Fibroblast of skin of right biceps (primary cell): ENCODE measurements at regions not wholly inside any gene's neighbourhood (a gene's known extent, or its start where the extent isn't known, plus 50 kb on each side); places are given as distances from the start of the nearest gene placed in this dataset.
A peak's percentile ranks its signal among the peaks of the same experiment; 100 is the strongest.

Source experiments
- DNase-seq: peaks from one replicate; pipeline ENCODE4 v3.0.0-alpha.2; 2013

DNA sequence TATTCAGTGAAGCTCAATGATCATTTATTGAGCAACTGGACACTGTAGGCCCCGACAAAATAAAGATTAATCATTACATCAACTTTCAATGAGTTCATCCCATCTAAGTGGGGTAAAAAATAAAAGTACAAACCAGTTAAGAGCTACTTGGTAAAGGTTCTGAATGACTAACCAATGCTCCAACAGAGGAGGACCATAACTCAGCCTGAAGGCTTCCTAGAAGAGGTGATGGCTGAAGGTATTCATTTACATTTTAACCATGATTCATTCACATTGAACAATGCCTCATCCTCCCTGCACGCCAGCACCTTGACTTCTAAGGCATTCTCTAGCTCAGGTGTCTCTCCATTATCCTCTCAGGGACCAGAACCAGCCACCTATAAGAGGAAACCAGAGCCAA is 201.4 kb downstream of the ZNF462 start:
- no peak for DNase-seq

DNA sequence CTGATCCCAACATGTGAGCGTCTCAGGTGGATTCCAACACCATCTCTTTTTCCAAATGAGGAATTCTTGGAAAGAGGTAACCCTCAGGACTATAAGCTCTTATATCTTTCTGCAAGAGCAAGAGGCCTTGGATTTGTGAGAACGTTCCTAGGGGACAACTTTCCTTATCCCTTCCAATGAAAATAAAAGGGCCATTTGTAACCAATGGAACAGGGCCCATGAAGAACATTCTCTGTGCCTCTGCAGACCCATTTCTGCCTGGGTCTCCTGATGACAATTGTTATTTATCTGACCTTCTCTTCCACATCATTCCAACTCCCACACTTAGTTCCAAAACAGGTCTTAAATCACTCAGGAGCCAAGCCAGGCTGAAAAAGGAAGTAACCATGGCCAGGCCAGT is 202.6 kb downstream of the ZNF462 start:
- DNase-seq: no peak

- no peak for DNase-seq
Observed at GRCh38 chr9:107067739-107068416, 204.9 kb downstream of the ZNF462 start.

DNA sequence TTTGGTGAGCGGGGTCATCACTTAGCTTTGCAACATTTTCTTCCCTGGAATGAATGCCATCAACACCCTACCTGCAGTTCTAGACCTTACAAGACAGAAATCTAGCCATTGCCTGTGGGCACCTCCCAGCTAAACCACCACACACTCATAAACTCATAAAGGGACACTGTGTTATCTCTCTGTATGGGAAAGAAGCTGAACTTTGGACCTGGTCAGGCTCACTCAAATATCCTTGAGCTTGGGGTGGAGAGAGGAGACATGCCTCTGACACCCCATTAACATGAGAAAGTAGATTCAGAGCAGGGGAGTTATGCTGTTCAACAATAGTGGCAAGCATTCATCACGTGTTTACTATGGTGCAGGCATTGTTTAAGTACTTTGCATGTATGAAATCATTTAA is 205.6 kb downstream of the ZNF462 start:
- no peak for DNase-seq

GRCh38 chr9:107070586-107070985 is 207.6 kb downstream of the ZNF462 start:
- no peak for DNase-seq

DNA sequence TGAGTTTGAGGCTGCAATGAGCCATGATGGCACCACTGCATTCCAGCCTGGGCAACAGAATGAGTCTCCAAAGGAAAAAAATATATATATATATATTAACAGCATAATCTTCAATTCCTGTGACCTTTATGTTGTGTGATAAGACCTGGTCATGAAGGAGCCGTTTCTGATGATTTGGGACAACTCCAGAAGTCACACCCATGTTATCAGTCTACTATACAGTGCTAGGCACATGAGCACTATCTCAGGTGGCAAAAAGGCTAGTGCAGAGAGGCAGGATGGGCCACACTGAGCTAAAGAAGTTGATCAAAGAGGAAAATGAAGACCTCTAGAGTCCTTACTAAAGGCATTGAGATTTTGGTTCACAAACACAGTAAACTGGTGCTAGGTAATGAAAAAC is 205.0 kb upstream of the RAD23B start:
- DNase-seq: no peak

- DNase-seq: no peak
Observed at GRCh38 chr9:107079589-107079988, 203.5 kb upstream of the RAD23B start.

- no peak for DNase-seq
Observed at GRCh38 chr9:107080130-107080529, 202.9 kb upstream of the RAD23B start.

DNA sequence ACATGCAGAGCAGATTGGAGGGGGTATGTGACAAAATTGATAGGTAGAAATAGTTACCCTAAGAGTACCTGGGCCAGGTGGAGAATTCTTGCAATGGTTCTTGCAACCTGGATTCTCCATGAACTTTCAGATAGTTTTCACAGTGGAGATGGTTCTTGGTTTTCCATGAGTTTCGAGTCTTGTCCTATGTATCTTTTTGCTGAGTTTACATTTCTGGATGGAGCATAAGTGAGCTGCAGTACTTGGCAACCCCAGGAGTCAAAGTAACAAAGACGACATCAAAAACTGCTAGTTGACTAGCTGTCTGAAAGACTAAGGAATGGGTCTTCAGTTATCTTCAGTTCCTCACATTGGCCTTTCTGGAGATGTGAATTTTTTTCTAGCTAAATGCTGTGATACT is 196.6 kb upstream of the RAD23B start:
- no peak for DNase-seq

DNA sequence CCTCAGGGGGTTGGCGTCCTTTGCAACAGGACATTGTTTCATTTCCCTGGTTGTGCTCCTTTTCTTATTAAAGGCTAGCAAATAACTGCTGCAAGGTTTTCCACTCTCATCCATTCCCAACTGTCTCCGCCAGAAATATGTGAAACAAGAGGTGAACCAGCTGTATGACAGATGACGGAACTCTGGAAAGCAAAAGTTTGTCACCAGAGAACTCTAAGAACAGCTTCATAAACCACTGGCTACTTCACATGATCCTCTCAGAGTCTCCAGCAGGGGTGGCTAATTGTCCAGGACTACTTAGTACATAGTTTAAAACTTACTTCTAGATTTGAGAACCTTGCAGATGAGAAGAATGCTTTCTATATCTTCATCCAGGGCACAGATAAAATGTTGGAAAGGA is 195.9 kb upstream of the RAD23B start:
- DNase-seq: no peak

DNA sequence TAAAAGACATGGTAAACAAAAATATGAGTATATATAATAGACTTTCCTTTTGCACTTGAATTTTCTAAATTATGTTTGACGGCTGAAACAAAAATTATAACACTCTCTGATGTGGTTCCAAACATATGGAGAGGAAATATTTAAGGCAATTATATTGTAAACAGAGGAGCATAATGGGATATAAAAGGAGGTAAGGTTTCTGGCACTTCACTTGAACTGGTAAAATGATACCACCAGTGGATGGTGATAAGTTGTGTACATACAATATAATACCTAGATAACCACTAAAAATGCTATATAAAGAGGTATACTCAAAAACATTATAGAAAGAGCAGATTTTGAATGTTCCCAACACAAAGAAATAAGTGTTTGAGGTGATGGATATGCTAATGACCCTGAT is 192.9 kb upstream of the RAD23B start:
- no peak for DNase-seq

DNA sequence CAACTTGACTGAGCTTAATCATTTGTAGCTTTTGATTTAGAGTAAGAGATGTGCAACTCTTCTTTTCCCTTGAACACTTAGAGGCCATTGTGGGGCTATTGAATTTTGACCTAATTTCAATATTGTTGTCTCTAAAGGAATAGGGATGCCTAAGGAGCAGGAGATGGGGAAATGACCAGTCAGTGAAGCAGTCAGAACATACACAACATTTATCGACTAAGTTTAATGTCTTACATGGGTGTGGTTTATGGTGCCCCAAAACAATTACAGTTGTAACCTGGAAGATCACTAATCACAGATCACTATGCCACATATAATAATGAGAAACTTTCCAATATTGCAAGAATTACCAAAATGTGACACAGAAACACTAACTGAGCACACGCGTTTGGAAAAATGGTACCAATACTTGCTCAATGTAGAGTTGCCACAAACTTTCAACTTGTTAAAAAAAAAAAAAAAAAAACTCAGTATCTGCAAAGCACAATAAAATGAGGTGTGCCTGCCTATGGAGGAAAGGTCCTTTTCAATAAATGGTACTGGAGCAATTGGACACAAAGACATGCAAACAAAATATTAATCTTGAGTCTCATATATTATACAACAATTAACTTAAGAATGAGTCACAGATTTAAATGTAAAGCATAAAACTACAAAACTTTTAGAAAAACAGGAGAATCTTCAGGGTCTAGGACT is 189.6 kb upstream of the RAD23B start:
- DNase-seq: no peak

DNA sequence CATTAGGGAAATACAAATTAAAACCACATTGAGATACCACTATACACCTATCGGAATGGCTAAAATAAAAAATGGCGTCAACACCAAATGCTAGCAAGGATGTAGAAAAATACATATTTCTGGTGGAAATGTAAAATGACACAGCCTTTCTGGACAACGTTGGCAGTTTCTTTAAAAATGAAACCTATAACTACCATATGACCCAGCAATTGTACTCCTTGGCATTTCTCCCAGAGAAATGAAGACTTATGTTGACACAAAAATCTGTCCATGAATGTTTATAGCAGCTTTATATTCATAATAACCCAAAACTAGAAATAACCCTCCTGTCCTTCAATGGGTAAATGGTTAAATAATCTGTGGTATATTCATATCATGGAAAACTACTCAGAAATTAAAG is 188.7 kb upstream of the RAD23B start:
- DNase-seq: no peak

DNA sequence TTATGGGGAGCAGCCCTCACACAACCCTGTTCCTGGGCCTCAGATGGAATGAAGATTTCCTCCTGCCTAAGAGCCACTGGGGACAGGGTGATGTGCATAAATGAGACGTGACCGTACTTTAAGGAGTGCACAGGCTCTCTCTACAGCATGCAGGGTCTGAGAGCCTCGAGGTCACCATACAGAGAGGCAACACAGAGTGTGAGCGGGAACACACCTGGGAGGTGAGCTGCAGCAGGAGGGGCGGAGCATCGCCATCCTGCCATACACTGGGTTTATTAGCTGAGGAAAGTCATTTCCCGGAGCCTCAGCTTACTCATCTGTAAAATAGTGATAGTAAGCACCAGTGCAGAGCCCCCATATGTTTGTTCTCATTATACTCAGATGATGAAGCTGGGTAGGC is 182.5 kb upstream of the RAD23B start:
- no peak for DNase-seq

DNA sequence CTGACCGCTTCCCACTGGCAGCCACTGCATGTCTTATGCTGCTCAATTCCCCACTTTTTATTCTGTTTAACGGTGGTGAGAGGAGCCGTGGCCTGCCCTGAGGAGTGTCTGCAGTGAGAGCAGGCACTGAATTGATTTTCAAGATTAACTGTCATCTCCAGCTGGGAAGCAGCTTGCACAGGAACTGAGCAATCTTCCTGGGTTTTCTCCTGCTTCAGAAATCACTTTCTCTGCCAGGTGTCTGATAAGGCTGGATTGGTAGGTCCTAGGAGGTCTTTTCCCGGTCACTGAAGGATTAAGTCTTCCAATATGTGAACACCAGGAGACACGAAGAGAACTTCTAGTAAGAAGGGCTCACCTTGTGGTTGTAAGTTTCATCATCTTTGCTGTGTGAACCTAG is 181.1 kb upstream of the RAD23B start:
- no peak for DNase-seq

DNA sequence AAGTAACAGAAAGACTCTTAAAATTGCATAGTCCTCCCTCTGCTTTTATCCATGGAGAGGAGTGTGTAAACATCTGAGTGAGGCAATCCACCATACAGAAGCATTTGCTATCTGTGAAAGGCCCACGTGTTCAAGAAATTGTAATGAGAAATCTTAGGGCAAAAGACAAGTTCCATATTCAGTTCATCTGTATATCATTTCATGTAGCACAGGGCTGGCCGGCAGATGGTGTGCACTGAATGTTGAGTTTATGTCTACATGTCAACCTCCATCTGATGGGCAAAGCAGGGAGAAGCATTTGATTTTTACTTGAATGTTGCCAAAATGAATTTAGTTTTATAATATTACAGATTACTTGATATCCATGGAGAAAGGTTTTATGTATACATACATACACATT is 179.5 kb upstream of the RAD23B start:
- no peak for DNase-seq

- no peak for DNase-seq
Observed at GRCh38 chr9:107105784-107106183, 177.3 kb upstream of the RAD23B start.

DNA sequence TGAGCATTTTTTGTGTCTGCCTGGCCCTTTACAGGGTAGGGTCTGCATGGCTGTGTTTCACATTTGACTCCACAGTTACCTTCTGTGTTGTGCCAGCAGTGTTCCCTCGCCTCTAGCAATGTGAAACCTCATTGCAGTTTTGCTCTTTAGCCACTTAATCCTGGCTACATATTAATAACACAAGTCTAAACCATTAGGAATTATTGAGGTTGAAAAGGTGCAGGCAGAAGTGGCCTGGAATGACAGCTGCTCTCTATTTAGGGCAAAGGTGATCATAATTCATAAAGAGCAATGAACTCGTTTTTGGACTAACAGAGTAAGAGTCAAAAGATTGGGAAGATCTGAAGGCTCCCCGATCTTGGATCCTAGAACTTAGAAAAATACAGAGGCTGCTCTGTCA is 176.7 kb upstream of the RAD23B start:
- DNase-seq: no peak

DNA sequence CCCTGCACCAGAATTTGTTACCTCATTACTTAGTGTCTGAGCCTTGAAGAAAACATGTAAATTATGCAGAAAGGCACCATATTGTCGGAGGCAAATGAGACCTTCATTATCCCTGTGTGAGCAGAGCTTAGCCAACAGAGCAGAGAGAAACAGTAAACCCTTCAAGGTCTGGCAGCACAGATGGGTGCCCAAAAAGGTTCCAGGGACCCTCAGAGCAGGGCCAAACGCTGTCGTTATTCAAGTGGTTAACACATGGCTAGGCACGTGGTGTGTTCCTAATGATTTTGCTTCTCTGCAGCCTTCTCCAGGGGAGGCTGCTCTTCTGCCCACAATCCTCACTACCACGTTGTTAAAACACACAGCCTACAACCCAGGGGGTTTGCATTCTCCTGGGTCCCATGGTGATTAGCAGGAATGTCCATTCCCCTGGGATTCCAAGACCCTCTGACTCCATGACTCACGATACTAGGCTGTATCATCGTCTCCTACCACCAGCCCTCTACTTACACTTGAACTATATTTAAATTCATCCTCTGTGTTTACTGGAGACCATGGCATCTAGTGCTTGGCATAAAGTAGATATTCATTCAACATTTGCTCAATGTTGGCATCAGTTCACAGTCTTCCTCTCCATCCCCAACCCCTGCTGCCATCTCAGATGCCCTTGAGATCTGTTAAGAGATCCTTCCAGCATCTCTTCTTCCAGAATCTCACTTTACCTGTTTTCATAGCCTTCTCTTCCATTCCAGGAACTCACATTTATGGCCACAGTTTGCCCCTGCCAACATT is 174.5 kb upstream of the RAD23B start:
- DNase-seq: peak; percentile 12

- DNase-seq: no peak
Observed at GRCh38 chr9:107109324-107109723, 173.8 kb upstream of the RAD23B start.

GRCh38 chr9:107110153-107110552 is 172.9 kb upstream of the RAD23B start:
- DNase-seq: no peak

DNA sequence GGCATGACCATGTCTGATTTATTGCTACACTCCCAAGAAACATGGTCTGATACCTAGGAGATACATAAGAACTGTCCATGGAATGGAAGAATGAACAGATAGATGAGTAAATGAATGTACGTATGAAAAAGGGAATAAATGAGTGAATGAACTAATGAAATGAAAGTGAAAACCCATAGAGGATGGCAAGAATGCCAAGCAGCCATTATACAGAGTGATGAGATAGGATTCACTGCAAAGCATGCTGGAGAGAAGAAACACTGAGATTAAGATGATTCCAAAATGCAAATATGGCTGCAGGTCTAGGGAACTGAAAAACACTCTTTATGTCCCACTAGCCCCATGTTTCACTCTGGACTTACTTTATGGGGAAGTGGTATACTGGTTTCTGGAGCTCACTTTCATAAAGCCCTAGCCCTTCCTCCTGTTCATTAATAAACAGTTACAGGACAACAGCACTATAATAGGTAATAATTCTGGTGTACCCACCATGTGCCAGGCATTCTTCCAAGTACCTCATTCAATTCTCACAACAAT is 170.3 kb upstream of the RAD23B start:
- no peak for DNase-seq

- no peak for DNase-seq
Observed at GRCh38 chr9:107118863-107119624, 164.0 kb upstream of the RAD23B start.
